ENCODE measurements at regions not wholly inside any gene's neighbourhood (a gene's known extent, or its start where the extent isn't known, plus 50 kb on each side); places are given as distances from the start of the nearest gene placed in this dataset.

- no peak for DNase-seq
Measured at GRCh38 chr9:87428659-87429058, 69.0 kb upstream of the DAPK1 start.

- no peak for DNase-seq
Measured at GRCh38 chr9:87431837-87432236, 65.8 kb upstream of the DAPK1 start.

GRCh38 chr9:87433853-87434252, 63.8 kb upstream of the DAPK1 start:
- DNase-seq, result no peak

GRCh38 chr9:87434366-87434765, 63.3 kb upstream of the DAPK1 start:
- no peak for DNase-seq

GRCh38 chr9:87435189-87435880, 62.3 kb upstream of the DAPK1 start:
- DNase-seq, result no peak

- no peak for DNase-seq
Measured at GRCh38 chr9:87436716-87437115, 61.0 kb upstream of the DAPK1 start.

GRCh38 chr9:87437966-87438365, 59.7 kb upstream of the DAPK1 start:
- DNase-seq, result no peak

- DNase-seq, result no peak
Measured at GRCh38 chr9:87441251-87441650, 56.4 kb upstream of the DAPK1 start.

GRCh38 chr9:87442451-87442850, 55.2 kb upstream of the DAPK1 start:
- no peak for DNase-seq

- DNase-seq, result no peak
Measured at GRCh38 chr9:87443006-87443405, 54.7 kb upstream of the DAPK1 start.

- DNase-seq, result no peak
Measured at GRCh38 chr9:87443461-87443860, 54.2 kb upstream of the DAPK1 start.

GRCh38 chr9:87445646-87446045, 52.0 kb upstream of the DAPK1 start:
- no peak for DNase-seq

- no peak for DNase-seq
Measured at GRCh38 chr9:87446527-87446926, 51.1 kb upstream of the DAPK1 start.

- DNase-seq, result no peak
Measured at GRCh38 chr9:87447547-87448432, 49.9 kb upstream of the DAPK1 start.

Measured in NCI-H524 treated with DMSO at 0.1 percent for 48 hours (cell line).